WTC11 (cell line): ENCODE measurements at regions not wholly inside any gene's neighbourhood (a gene's known extent, or its start where the extent isn't known, plus 50 kb on each side); places are given as distances from the start of the nearest gene placed in this dataset.

Experiments used
- CBFB ChIP-seq: sonication (generic); formaldehyde crosslinking; IDR thresholded peaks from 2 replicates; pipeline ENCODE4 v1.8.1; 2022; ENCODE audit warnings: mild to moderate bottlenecking, low read depth, missing genetic modification reagents
- NR2C2 ChIP-seq: sonication (generic); formaldehyde crosslinking; IDR thresholded peaks from 2 replicates; pipeline ENCODE4 v1.8.0; 2022; ENCODE audit warnings: mild to moderate bottlenecking, missing genetic modification reagents
- TF ChIP-seq, protein P1 (sequence below): sonication (generic); formaldehyde crosslinking; IDR thresholded peaks from 2 replicates; pipeline ENCODE4 v1.8.0; 2022; ENCODE audit warnings: mild to moderate bottlenecking, missing genetic modification reagents
- TF ChIP-seq, protein P2 (sequence below): fragments of 200-600 bp; IDR thresholded peaks from 2 replicates; pipeline ENCODE4 v1.8.0; 2022; ENCODE audit warnings: antibody characterized with exemption

DNA sequence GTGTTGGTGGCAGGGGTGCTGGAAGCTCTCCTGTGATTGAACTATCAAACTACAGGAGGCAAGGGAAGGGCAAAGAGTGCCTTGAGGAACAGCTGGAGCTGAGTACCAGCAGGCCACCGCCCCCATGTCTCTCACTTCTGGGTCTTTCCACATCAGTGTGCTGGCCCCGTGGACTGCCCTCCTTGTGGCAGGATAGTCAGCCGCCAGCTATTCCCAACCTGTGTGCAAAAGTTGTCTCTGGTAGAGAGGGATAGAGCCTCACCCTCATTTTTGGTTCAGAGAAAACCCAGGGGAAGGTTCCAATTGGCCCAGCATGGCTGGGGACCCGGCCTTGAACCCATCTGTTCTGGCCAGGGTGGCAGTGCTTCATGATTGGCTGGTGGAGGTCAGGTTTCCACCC, 211.8 kb downstream of the IRF8 start:
- TF ChIP-seq NR2C2 (no peak), CBFB (CRISPR knock-in tag) (no peak)
- TF ChIP-seq, protein P1, sequence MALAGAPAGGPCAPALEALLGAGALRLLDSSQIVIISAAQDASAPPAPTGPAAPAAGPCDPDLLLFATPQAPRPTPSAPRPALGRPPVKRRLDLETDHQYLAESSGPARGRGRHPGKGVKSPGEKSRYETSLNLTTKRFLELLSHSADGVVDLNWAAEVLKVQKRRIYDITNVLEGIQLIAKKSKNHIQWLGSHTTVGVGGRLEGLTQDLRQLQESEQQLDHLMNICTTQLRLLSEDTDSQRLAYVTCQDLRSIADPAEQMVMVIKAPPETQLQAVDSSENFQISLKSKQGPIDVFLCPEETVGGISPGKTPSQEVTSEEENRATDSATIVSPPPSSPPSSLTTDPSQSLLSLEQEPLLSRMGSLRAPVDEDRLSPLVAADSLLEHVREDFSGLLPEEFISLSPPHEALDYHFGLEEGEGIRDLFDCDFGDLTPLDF = no peak
- TF ChIP-seq, protein P2, sequence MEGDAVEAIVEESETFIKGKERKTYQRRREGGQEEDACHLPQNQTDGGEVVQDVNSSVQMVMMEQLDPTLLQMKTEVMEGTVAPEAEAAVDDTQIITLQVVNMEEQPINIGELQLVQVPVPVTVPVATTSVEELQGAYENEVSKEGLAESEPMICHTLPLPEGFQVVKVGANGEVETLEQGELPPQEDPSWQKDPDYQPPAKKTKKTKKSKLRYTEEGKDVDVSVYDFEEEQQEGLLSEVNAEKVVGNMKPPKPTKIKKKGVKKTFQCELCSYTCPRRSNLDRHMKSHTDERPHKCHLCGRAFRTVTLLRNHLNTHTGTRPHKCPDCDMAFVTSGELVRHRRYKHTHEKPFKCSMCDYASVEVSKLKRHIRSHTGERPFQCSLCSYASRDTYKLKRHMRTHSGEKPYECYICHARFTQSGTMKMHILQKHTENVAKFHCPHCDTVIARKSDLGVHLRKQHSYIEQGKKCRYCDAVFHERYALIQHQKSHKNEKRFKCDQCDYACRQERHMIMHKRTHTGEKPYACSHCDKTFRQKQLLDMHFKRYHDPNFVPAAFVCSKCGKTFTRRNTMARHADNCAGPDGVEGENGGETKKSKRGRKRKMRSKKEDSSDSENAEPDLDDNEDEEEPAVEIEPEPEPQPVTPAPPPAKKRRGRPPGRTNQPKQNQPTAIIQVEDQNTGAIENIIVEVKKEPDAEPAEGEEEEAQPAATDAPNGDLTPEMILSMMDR = no peak
